HAP-1 (cell line): ENCODE measurements at regions not wholly inside any gene's neighbourhood (a gene's known extent, or its start where the extent isn't known, plus 50 kb on each side); places are given as distances from the start of the nearest gene placed in this dataset.
"Not testable (repeated sequence)": the region's sequence is repeated elsewhere in the genome, so short reads cannot be mapped to it uniquely, and the experiment has no call there.

Experiments
- DNase-seq, 2 experiments: peaks; one replicate each; pipeline ENCODE4 v3.0.0-alpha.2; 2016 to 2020; ENCODE audit warnings: low spot score in 2 of 2
- H3K27me3 ChIP-seq: fragments of 250-450 bp; sonication (Bioruptor Pico); 2 replicates; pipeline ENCODE4 v1.5.1; 2020; ENCODE audit warnings: low read depth, mild to moderate bottlenecking, moderate library complexity
- H3K36me3 ChIP-seq: fragments of 250-450 bp; sonication (Bioruptor Pico); replicated peaks from 2 replicates; pipeline ENCODE4 v1.5.1; 2020; ENCODE audit warnings: mild to moderate bottlenecking
- H3K4me1 ChIP-seq: fragments of 250-450 bp; sonication (Bioruptor Pico); 2 replicates; pipeline ENCODE4 v1.5.1; 2020; ENCODE audit warnings: mild to moderate bottlenecking
- H3K4me3 ChIP-seq: fragments of 250-450 bp; sonication (Bioruptor Pico); 2 replicates; pipeline ENCODE4 v1.5.1; 2020; ENCODE audit warnings: mild to moderate bottlenecking, moderate library complexity
- H3K9me3 ChIP-seq: fragments of 250-450 bp; sonication (Bioruptor Pico); 2 replicates; pipeline ENCODE4 v1.5.1; 2020; ENCODE audit warnings: mild to moderate bottlenecking, moderate library complexity
- in situ Hi-C: fragments of 300-500 bp; cut with MboI; formaldehyde crosslinking; loops from 3 replicates; pipeline ENCODE4 v1.14.3; 2020; ENCODE audit warnings: low sequenced_read_pairs, inconsistent platforms, mixed read lengths

- H3K4me3 ChIP-seq, H3K9me3 ChIP-seq, in situ Hi-C loops, H3K27me3 ChIP-seq, H3K36me3 ChIP-seq, H3K4me1 ChIP-seq, DNase-seq: not testable (repeated sequence)
Measured at GRCh38 chr3:135438889-135439597, 526.5 kb upstream of the PPP2R3A start.

GRCh38 chr3:135439632-135440031 lies 525.9 kb upstream of the PPP2R3A start:
- in situ Hi-C loops, H3K36me3 ChIP-seq, DNase-seq, H3K27me3 ChIP-seq, H3K4me3 ChIP-seq, H3K9me3 ChIP-seq, H3K4me1 ChIP-seq: not testable (repeated sequence)

- in situ Hi-C loops: no loop called here
- Histone ChIP-seq H3K4me3 (no peak overlapping the region), H3K36me3 (no peaks in the 10 kb centered on the region), H3K27me3 (no peaks in the 10 kb centered on the region), H3K4me1 (no peaks in the 10 kb centered on the region), H3K9me3 (no peaks in the 10 kb centered on the region)
- DNase-seq: no peak
Measured at GRCh38 chr3:135440233-135440632, 525.3 kb upstream of the PPP2R3A start.

GRCh38 chr3:135440746-135441145 lies 524.8 kb upstream of the PPP2R3A start:
- H3K4me1 ChIP-seq: no peaks in the 10 kb centered on the region
- H3K27me3 ChIP-seq: no peaks in the 10 kb centered on the region
- no peaks in the 10 kb centered on the region for H3K36me3 ChIP-seq
- H3K4me3 ChIP-seq: no peak overlapping the region
- no peaks in the 10 kb centered on the region for H3K9me3 ChIP-seq
- in situ Hi-C loops: no loop called here
- no peak for DNase-seq

- DNase-seq: no peak
- no peak overlapping the region for H3K4me3 ChIP-seq
- H3K36me3 ChIP-seq: no peaks in the 10 kb centered on the region
- H3K27me3 ChIP-seq: no peaks in the 10 kb centered on the region
- H3K4me1 ChIP-seq: no peaks in the 10 kb centered on the region
- H3K9me3 ChIP-seq: no peaks in the 10 kb centered on the region
- in situ Hi-C loops: no loop called here
Measured at GRCh38 chr3:135444058-135444457, 521.5 kb upstream of the PPP2R3A start.

GRCh38 chr3:135447483-135447882 lies 518.0 kb upstream of the PPP2R3A start:
- no peak for DNase-seq
- no peaks in the 10 kb centered on the region for H3K4me1 ChIP-seq
- no peaks in the 10 kb centered on the region for H3K9me3 ChIP-seq
- H3K27me3 ChIP-seq: no peaks in the 10 kb centered on the region
- in situ Hi-C loops: no loop called here
- H3K36me3 ChIP-seq: no peaks in the 10 kb centered on the region
- H3K4me3 ChIP-seq: no peak overlapping the region

- Histone ChIP-seq H3K27me3 (no peaks in the 10 kb centered on the region), H3K4me3 (no peak overlapping the region), H3K4me1 (no peaks in the 10 kb centered on the region), H3K9me3 (no peaks in the 10 kb centered on the region), H3K36me3 (no peaks in the 10 kb centered on the region)
- no peak for DNase-seq
- in situ Hi-C loops: no loop called here
Measured at GRCh38 chr3:135448520-135448919, 517.0 kb upstream of the PPP2R3A start.

- Histone ChIP-seq H3K27me3 (no peaks in the 10 kb centered on the region), H3K36me3 (no peaks in the 10 kb centered on the region), H3K9me3 (no peaks in the 10 kb centered on the region), H3K4me1 (no peaks in the 10 kb centered on the region), H3K4me3 (no peak overlapping the region)
- in situ Hi-C loops: no loop called here
- DNase-seq: no peak
Measured at GRCh38 chr3:135449046-135449445, 516.5 kb upstream of the PPP2R3A start.

GRCh38 chr3:135451037-135451785 lies 514.3 kb upstream of the PPP2R3A start:
- no peaks in the 10 kb centered on the region for H3K27me3 ChIP-seq
- no peaks in the 10 kb centered on the region for H3K36me3 ChIP-seq
- H3K4me1 ChIP-seq: no peaks in the 10 kb centered on the region
- no peaks in the 10 kb centered on the region for H3K9me3 ChIP-seq
- no peak overlapping the region for H3K4me3 ChIP-seq
- in situ Hi-C loops: no loop called here
- no peak for DNase-seq

- no peak for DNase-seq
- Histone ChIP-seq H3K9me3 (no peaks in the 10 kb centered on the region), H3K4me3 (no peak overlapping the region), H3K4me1 (no peaks in the 10 kb centered on the region), H3K27me3 (no peaks in the 10 kb centered on the region), H3K36me3 (no peaks in the 10 kb centered on the region)
- in situ Hi-C loops: no loop called here
Measured at GRCh38 chr3:135452881-135453280, 512.6 kb upstream of the PPP2R3A start.

GRCh38 chr3:135453326-135453725 lies 512.2 kb upstream of the PPP2R3A start:
- no peak for DNase-seq
- Histone ChIP-seq H3K4me3 (no peak overlapping the region), H3K27me3 (no peaks in the 10 kb centered on the region), H3K9me3 (no peaks in the 10 kb centered on the region), H3K4me1 (no peaks in the 10 kb centered on the region), H3K36me3 (no peaks in the 10 kb centered on the region)
- in situ Hi-C loops: no loop called here

- Histone ChIP-seq H3K4me3 (no peak overlapping the region), H3K27me3 (no peaks in the 10 kb centered on the region), H3K36me3 (no peaks in the 10 kb centered on the region), H3K4me1 (no peaks in the 10 kb centered on the region), H3K9me3 (no peaks in the 10 kb centered on the region)
- in situ Hi-C loops: no loop called here
- no peak for DNase-seq
Measured at GRCh38 chr3:135454890-135455289, 510.6 kb upstream of the PPP2R3A start.

- in situ Hi-C loops: no loop called here
- Histone ChIP-seq H3K27me3 (no peaks in the 10 kb centered on the region), H3K9me3 (no peaks in the 10 kb centered on the region), H3K36me3 (no peaks in the 10 kb centered on the region), H3K4me1 (no peaks in the 10 kb centered on the region), H3K4me3 (no peak overlapping the region)
- no peak for DNase-seq
Measured at GRCh38 chr3:135456108-135456790, 509.3 kb upstream of the PPP2R3A start.
